ENCODE measurements at regions not wholly inside any gene's neighbourhood (a gene's known extent, or its start where the extent isn't known, plus 50 kb on each side); places are given as distances from the start of the nearest gene placed in this dataset.

DNA sequence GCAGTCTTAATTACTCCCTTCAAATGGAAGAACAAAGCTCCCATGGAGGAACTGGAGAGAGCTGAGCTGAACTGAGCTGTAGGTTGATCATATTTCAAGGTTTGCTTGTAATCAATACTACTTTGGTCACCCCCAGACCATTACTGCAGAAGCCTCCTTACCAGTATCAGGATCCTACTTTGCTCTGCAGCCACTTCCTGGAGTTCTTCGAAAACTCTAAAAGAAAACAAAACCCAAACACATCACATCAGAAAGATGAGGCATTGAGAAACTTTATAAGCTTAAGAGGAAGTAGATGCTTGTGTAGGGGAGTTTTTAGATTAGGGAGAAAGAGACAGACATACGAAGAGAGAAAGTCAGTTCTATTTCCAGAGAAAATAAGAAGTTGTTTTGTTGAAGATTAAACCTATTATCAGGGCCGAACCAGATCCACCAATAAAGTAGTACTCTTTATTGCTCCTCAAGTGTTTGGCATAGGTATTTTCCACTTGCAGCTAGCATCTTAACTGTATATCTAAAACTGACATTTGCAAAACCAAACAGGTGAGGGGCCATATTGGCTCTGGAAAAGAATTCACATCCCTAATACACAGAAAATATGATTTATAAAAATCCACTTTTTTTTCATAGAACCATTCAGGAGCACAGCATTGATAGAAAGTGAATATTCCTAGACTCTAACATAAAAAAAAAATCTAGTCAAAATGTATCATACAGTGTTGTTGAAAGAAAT, 166.9 kb upstream of the KLF7 start (continued):
- TF ChIP-seq CHD7 (IDR thresholded peaks at IDR 0.05; ENCODE audit: low read depth, low read length) = no peak
- TF ChIP-seq ZZZ3 (IDR thresholded peaks at IDR 0.05) = no peak
- TF ChIP-seq TEAD1 (CRISPR knock-in tag; IDR thresholded peaks at IDR 0.05) = no peak

Measured in K562 (cell line).